Endothelial cell of umbilical vein (primary cell): ENCODE measurements at regions not wholly inside any gene's neighbourhood (a gene's known extent, or its start where the extent isn't known, plus 50 kb on each side); places are given as distances from the start of the nearest gene placed in this dataset.

ENCODE experiments used
- BruUV-seq: library from RNA; stranded (reverse); fragments of 400-500 nt; replicated peaks from 2 replicates; lab custom pipeline; 2021; lab: Mats Ljungman, UMichigan
- CTCF ChIA-PET: fragments of 300-600, 350-600 bp; sonication (Branson Sonifier 250); formaldehyde crosslinking; loops from one replicate; lab custom pipeline; 2021; ENCODE audit warnings: antibody characterized with exemption, inconsistent platforms; lab: Charles Lee
- POLR2A ChIA-PET: fragments of 300-600, 350-600 bp; sonication (Branson Sonifier 250); formaldehyde crosslinking; loops from one replicate; lab custom pipeline; 2021; ENCODE audit warnings: antibody characterized with exemption, inconsistent platforms; lab: Charles Lee
- DNase-seq: peaks from one replicate; pipeline ENCODE4 v3.0.0-alpha.2; 2011; ENCODE audit warnings: low read depth, low spot score
- FAIRE-seq: peaks from 2 replicates; lab custom pipeline; 2011; peaks lifted over from hg19 to GRCh38; lab: Jason Lieb, UNC
- H2AFZ ChIP-seq: 2 replicates; pipeline ENCODE4 v1.6.0; 2012; ENCODE audit warnings: low read depth, low read length, control low read depth, inconsistent platforms
- H3K27ac ChIP-seq: 2 replicates; pipeline ENCODE4 v1.5.1; 2011; ENCODE audit warnings: low read depth, mild to moderate bottlenecking, control low read depth, low read length, moderate library complexity; ENCODE audit not compliant: insufficient read depth
- H3K27me3 ChIP-seq, 2 experiments: 2 replicates each; pipeline versions ENCODE4 v1.6.0 to v1.6.1; 2011; ENCODE audit warnings: low read length in 2 of 2, mixed read lengths in 1 of 2; ENCODE audit not compliant: control insufficient read depth in 2 of 2, insufficient read depth in 2 of 2
- H3K36me3 ChIP-seq, 2 experiments: 2 replicates in 1 of 2; 3 replicates in 1 of 2; pipeline ENCODE4 v1.5.1; 2011; ENCODE audit warnings: low read length in 2 of 2, mild to moderate bottlenecking in 1 of 2, moderate library complexity in 1 of 2; ENCODE audit not compliant: control insufficient read depth in 2 of 2, insufficient read depth in 2 of 2; ENCODE audit errors: extremely low read depth in 1 of 2
- H3K4me1 ChIP-seq: 3 replicates; pipeline ENCODE4 v1.5.1; 2011; ENCODE audit warnings: mild to moderate bottlenecking, low read length; ENCODE audit not compliant: control insufficient read depth, insufficient read depth; ENCODE audit errors: extremely low read depth
- H3K4me2 ChIP-seq: 2 replicates; pipeline ENCODE4 v1.6.1; 2011; ENCODE audit warnings: low read length, control low read depth, mixed read lengths; ENCODE audit not compliant: insufficient read depth
- H3K4me3 ChIP-seq, 3 experiments: fragments of 200-600 bp in 1 of 3; sonication (generic), shearing (Covaris generic) in 1 of 3; replicated peaks in 1 of 3; 2 replicates each; pipeline ENCODE4 v1.5.1; 2011 to 2016; ENCODE audit warnings: control low read depth in 3 of 3, low read length in 3 of 3, mild to moderate bottlenecking in 2 of 3, inconsistent platforms in 1 of 3, low read depth in 1 of 3, moderate library complexity in 1 of 3; ENCODE audit not compliant: insufficient read depth in 1 of 3
- H3K79me2 ChIP-seq: 2 replicates; pipeline ENCODE4 v1.6.0; 2012; ENCODE audit warnings: low read length, inconsistent platforms; ENCODE audit not compliant: control insufficient read depth, insufficient read depth
- H3K9ac ChIP-seq: replicated peaks from 2 replicates; pipeline ENCODE3; 2011; ENCODE audit warnings: low read length, control low read depth; ENCODE audit not compliant: insufficient read depth; ENCODE audit errors: extremely low read depth
- H3K9me1 ChIP-seq: replicated peaks from 3 replicates; pipeline ENCODE4 v1.6.0; 2011; ENCODE audit warnings: mild to moderate bottlenecking, low read length; ENCODE audit not compliant: control insufficient read depth, insufficient read depth; ENCODE audit errors: extremely low read depth
- H3K9me3 ChIP-seq: replicated peaks from 2 replicates; pipeline ENCODE4 v1.5.1; 2012; ENCODE audit warnings: low read length, inconsistent platforms; ENCODE audit not compliant: control insufficient read depth, insufficient read depth
- H4K20me1 ChIP-seq: replicated peaks from 2 replicates; pipeline ENCODE3; 2011; ENCODE audit warnings: mild to moderate bottlenecking, low read length; ENCODE audit not compliant: control insufficient read depth, insufficient read depth; ENCODE audit errors: extremely low read depth
- CTCF ChIP-seq, 2 donors: IDR thresholded peaks; 1 replicate in 1 of 2; 2 replicates in 1 of 2; pipeline ENCODE4 v1.5.1; 2011; ENCODE audit warnings: low read length in 2 of 2, mild to moderate bottlenecking in 2 of 2, moderate library complexity in 2 of 2, control low read depth in 1 of 2, inconsistent platforms in 1 of 2, low read depth in 1 of 2; ENCODE audit not compliant: insufficient read depth in 1 of 2; ENCODE audit errors: extremely low read depth in 1 of 2
- EZH2 ChIP-seq: IDR thresholded peaks from 2 replicates; pipeline ENCODE4 v1.6.1; 2012; ENCODE audit warnings: borderline replicate concordance, low read depth, mild to moderate bottlenecking, moderate library complexity, low read length, inconsistent platforms; ENCODE audit not compliant: severe bottlenecking
- FOS ChIP-seq: IDR thresholded peaks from 2 replicates; pipeline ENCODE4 v1.6.1; 2011; ENCODE audit warnings: mild to moderate bottlenecking, low read length, moderate library complexity, borderline replicate concordance; ENCODE audit not compliant: insufficient read depth
- GATA2 ChIP-seq: IDR thresholded peaks from 2 replicates; pipeline ENCODE4 v1.7.0; 2011; ENCODE audit warnings: low read depth, mild to moderate bottlenecking, moderate library complexity, mixed read lengths, low read length; ENCODE audit not compliant: insufficient read length, insufficient read depth
- JUN ChIP-seq: IDR thresholded peaks from 2 replicates; pipeline ENCODE4 v1.6.1; 2011; ENCODE audit warnings: borderline replicate concordance, low read depth; ENCODE audit not compliant: insufficient read length, insufficient read depth
- MAX ChIP-seq: IDR thresholded peaks from 2 replicates; pipeline ENCODE4 v1.6.1; 2011; ENCODE audit not compliant: insufficient read depth, insufficient read length
- MYC ChIP-seq: IDR thresholded peaks from one replicate; pipeline ENCODE4 v1.6.1; 2011; ENCODE audit warnings: mild to moderate bottlenecking, low read depth, low read length
- POLR2A ChIP-seq: IDR thresholded peaks from 2 replicates; pipeline ENCODE4 v1.6.1; 2012; ENCODE audit warnings: low read depth, mild to moderate bottlenecking, control low read depth, low read length
- POLR2AphosphoS5 ChIP-seq: IDR thresholded peaks from 2 replicates; pipeline ENCODE4 v1.6.1; 2012; ENCODE audit warnings: low read depth, mild to moderate bottlenecking, control low read depth, low read length, moderate library complexity; ENCODE audit not compliant: insufficient read depth
- dilution Hi-C: fragments of 300-500 bp; cut with MboI; formaldehyde crosslinking; loops from one replicate; pipeline ENCODE4 v1.15.0; 2019; ENCODE audit warnings: low sequenced_read_pairs; ENCODE audit not compliant: extremely low pct_ligation_motif_present
- intact Hi-C: fragments of 100-400 bp; cut with micrococcal nuclease; formaldehyde crosslinking; loops from one replicate; pipeline ENCODE4 v1.10.0; 2022

- POLR2A ChIA-PET: no interaction called here
These were observed 345.0 kb downstream of the TRIML1 start for GRCh38 chr4:188484256-188484655.

DNA sequence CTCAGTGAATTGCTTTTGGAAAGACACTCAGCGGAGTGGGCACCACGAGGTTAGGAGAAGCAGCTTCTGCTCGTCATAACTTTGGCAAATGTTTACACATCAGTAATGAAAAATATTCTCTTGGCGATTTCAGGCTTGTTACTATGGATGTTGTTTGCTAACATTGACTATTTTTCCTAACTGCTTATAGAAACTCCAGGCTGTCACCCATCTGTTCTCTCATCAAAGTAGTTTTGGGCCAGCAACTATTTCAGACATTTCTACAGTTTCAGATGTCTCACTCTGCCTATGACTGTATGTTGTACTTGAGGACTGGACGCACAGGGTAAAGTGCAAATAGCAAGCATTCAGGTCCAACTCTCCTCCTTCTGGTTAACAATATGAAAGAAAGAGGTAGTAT, 346.7 kb downstream of the TRIML1 start:
- FAIRE-seq (no peak), DNase-seq (no peak)
- peaks cover under 1% of the 10 kb centered on the region for H3K9me3 ChIP-seq
- intact Hi-C loops: no loop called here
- no peaks in the 10 kb centered on the region for H3K9me1 ChIP-seq
- H2AFZ ChIP-seq: no peak overlapping the region
- ChIA-PET CTCF (no interaction called here), POLR2A (no interaction called here)
- dilution Hi-C loops: no loop called here
- no peaks in the 10 kb centered on the region for H3K27me3 ChIP-seq
- H3K4me1 ChIP-seq: no peaks in the 10 kb centered on the region
- no peak overlapping the region for H3K4me2 ChIP-seq
- TF ChIP-seq FOS: no peak
- TF ChIP-seq CTCF (IDR thresholded peaks at IDR 0.05; ENCODE audit: extremely low read depth in 1 of 2, insufficient read depth in 1 of 2, low read depth in 1 of 2, low read length in 2 of 2): no peak
- TF ChIP-seq POLR2A: no peak
- TF ChIP-seq MAX: no peak
- no peak for TF ChIP-seq POLR2AphosphoS5
- TF ChIP-seq MYC: no peak
- TF ChIP-seq JUN: no peak
- TF ChIP-seq EZH2: no peak
- TF ChIP-seq GATA2: no peak
- no peak overlapping the region for H3K4me3 ChIP-seq
- BruUV-seq: no TSS peak
- no peaks in the 10 kb centered on the region for H4K20me1 ChIP-seq
- H3K79me2 ChIP-seq: no peaks in the 10 kb centered on the region
- no peak overlapping the region for H3K9ac ChIP-seq
- H3K27ac ChIP-seq: no peak overlapping the region
- H3K36me3 ChIP-seq: no peaks in the 10 kb centered on the region

More at GRCh38 chr4:188484256-188484655, 345.0 kb downstream of the TRIML1 start:
- no peak overlapping the region for H3K9ac ChIP-seq
- no peaks in the 10 kb centered on the region for H4K20me1 ChIP-seq
- no peak for DNase-seq
- H3K27ac ChIP-seq: no peak overlapping the region
- CTCF ChIA-PET: no interaction called here
- no peak overlapping the region for H2AFZ ChIP-seq
- no peak overlapping the region for H3K4me3 ChIP-seq
- dilution Hi-C loops (no loop called here), intact Hi-C loops (no loop called here)
- BruUV-seq: no TSS peak
- H3K4me1 ChIP-seq: no peaks in the 10 kb centered on the region
- no peaks in the 10 kb centered on the region for H3K9me1 ChIP-seq
- no peak for TF ChIP-seq POLR2AphosphoS5
- TF ChIP-seq POLR2A: no peak
- no peak for TF ChIP-seq CTCF (IDR thresholded peaks at IDR 0.05; ENCODE audit: extremely low read depth in 1 of 2, insufficient read depth in 1 of 2, low read depth in 1 of 2, low read length in 2 of 2)
- no peak for TF ChIP-seq MYC
- TF ChIP-seq EZH2: no peak
- no peak for FAIRE-seq
- H3K4me2 ChIP-seq: no peak overlapping the region
- H3K9me3 ChIP-seq: peaks cover 3% of the 10 kb centered on the region
- H3K27me3 ChIP-seq: no peaks in the 10 kb centered on the region
- H3K79me2 ChIP-seq: no peaks in the 10 kb centered on the region
- H3K36me3 ChIP-seq: no peaks in the 10 kb centered on the region
